ENCODE measurements at regions not wholly inside any gene's neighbourhood (a gene's known extent, or its start where the extent isn't known, plus 50 kb on each side); places are given as distances from the start of the nearest gene placed in this dataset.

DNA sequence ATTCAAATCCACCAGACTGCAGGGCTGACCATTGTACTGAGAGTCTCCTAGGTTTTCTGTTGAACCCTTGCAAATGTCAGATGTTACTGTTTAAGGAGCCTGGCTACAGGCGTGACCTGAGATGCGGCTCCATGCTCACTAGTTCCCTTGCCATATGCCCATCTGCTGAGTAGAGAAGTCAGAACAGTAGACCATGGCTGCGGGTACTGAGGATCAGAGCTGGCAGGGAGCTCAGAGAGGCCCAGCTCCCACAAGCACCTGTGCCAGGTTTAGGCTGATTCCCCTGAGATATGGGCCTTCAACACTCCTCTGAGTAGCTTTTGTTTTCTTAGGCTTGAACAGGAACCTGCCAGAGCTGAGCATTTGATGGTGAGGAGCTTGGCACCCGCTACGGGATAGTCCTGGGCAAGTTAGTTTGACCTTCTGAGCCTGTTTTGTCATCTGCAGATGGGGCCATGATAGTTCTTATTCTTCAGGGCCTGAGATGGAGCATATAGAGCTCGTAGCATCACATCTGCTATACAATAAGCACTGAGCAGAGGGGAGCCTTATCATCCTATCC is 83.7 kb downstream of the BOD1 start:
- TF ChIP-seq USF2 (IDR thresholded peaks at IDR 0.05; ENCODE audit: low read length): no peak
- TF ChIP-seq POLR2A (IDR thresholded peaks at IDR 0.05; ENCODE audit: control extremely low read depth in 1 of 2, low read depth in 2 of 2, low read length in 2 of 2): no peak

Data from H1 (cell line).